ENCODE measurements at regions not wholly inside any gene's neighbourhood (a gene's known extent, or its start where the extent isn't known, plus 50 kb on each side); places are given as distances from the start of the nearest gene placed in this dataset.
A peak's percentile ranks its signal among the peaks of the same experiment; 100 is the strongest.

DNA sequence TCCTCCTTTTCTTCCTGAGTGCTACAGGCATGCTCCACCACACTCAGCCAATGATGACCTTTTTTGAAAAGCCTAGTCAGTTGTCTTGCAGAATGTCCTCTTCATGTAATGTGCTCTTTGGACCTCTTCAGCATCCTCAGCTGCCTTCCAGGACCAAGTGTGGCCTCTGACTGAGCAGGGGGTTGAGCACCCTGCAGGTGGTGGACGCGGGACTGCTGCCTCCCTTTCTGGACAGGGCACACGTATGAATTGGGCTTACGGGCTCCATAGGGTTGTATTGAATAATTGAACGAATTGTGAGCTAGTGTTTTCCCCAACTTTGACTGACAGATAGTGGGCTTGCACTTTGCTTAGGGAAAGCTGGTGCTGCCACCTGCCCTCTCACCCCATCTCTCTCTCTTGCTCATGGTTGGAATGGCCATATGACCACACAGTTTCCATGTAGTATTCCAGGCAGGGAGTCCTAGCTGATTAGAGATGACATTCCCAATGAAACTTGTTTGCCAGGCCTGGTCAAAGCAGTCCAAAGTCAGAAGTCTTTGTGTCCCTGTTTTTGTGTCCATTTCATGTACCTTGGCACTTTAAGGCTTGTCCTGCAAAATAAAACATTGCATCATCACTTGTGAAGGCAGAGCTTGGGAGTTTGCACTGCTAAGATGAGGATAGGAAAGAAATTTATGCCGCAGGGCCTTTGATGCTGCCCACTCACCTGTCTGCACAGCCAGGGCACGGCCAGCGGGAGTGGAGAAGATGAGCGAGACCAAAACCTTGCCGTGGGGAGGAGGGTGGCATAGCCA lies 76.3 kb upstream of the NPAS1 start:
- no peak for ATAC-seq
- H3K27ac Mint-ChIP-seq, result peak overlapping the region; percentile 89
- peaks cover 26% of the 10 kb centered on the region for H3K36me3 Mint-ChIP-seq
- peaks cover 14% of the 10 kb centered on the region for H3K9me3 Mint-ChIP-seq
- CTCF ChIA-PET, result interaction anchor here (0.6 to 2.0 kb wide), 6 partner anchors 17 to 267 kb away, joined by 3 to 9 read pairs (median 4); no protein-coding TSS in a partner anchor
- TF ChIP-seq TCF7 (CRISPR knock-in tag; IDR thresholded peaks at IDR 0.05; ENCODE audit: low read depth) (no peak), GABPB1 (CRISPR knock-in tag; IDR thresholded peaks at IDR 0.05) (peak; percentile 88), ZNF263 (CRISPR knock-in tag; IDR thresholded peaks at IDR 0.05; ENCODE audit: low read depth) (no peak)
- no peak overlapping the region for H3K4me3 Mint-ChIP-seq
- no peak for DNase-seq (ENCODE audit: low spot score)
- peaks cover 20% of the 10 kb centered on the region for H3K4me1 Mint-ChIP-seq
- H3K27me3 Mint-ChIP-seq (ENCODE audit: low read depth), result no peaks in the 10 kb centered on the region
- POLR2A ChIA-PET, result no interaction called here

DNA sequence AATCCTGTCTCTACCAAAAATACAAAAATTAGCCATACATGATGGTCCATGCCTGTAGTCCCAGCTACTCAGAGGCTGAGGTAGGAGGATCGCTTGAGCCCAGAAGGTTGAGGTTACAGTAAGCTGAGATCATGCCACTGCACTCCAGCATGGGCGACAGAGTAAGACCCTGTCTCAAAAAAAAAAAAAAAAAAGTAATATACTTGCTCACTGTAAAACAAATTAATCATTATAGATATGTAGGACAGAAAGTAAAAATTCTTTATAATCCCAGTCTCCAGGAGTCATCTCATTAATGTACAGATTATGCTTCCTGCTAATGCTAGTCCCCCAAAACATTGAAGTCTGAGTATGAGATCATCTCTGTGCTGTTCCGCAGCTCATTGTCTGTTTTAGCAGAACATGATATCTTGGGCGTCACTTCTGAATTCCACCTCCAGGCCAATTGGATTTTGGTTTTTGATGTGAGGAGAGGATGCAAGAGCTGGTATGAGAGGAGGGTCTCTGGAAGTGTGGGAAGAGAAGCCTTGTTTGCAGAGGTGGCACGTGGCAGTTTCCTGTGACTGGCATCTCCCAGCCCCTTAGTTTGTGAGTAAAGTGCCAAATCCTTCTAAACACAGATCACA lies 75.4 kb upstream of the NPAS1 start:
- ChIA-PET POLR2A (interaction anchor here (1.1 to 1.3 kb wide), 2 partner anchors 9 to 48 kb away, joined by 3 to 4 read pairs; no protein-coding TSS in a partner anchor), CTCF (interaction anchor here (0.5 to 1.9 kb wide), 13 partner anchors 16 to 266 kb away, joined by 3 to 9 read pairs (median 4); no protein-coding TSS in a partner anchor)
- peaks cover 16% of the 10 kb centered on the region for H3K9me3 Mint-ChIP-seq
- H3K36me3 Mint-ChIP-seq, result peaks cover 30% of the 10 kb centered on the region
- TF ChIP-seq, protein P1, sequence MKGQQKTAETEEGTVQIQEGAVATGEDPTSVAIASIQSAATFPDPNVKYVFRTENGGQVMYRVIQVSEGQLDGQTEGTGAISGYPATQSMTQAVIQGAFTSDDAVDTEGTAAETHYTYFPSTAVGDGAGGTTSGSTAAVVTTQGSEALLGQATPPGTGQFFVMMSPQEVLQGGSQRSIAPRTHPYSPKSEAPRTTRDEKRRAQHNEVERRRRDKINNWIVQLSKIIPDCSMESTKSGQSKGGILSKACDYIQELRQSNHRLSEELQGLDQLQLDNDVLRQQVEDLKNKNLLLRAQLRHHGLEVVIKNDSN (CRISPR knock-in tag; IDR thresholded peaks at IDR 0.05), result no peak
- TF ChIP-seq TEAD1 (CRISPR knock-in tag; IDR thresholded peaks at IDR 0.05), result no peak
- TF ChIP-seq NR1H2 (CRISPR knock-in tag; IDR thresholded peaks at IDR 0.05), result no peak
- TF ChIP-seq, protein P2, sequence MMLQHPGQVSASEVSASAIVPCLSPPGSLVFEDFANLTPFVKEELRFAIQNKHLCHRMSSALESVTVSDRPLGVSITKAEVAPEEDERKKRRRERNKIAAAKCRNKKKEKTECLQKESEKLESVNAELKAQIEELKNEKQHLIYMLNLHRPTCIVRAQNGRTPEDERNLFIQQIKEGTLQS (CRISPR knock-in tag; conservative IDR thresholded peaks at IDR 0.05), result no peak
- no peak for TF ChIP-seq NR3C1 (CRISPR knock-in tag; conservative IDR thresholded peaks at IDR 0.05; ENCODE audit: low read depth)
- no peak for TF ChIP-seq KAT7 (CRISPR knock-in tag; IDR thresholded peaks at IDR 0.05; ENCODE audit: borderline replicate concordance)
- TF ChIP-seq JAZF1 (CRISPR knock-in tag; IDR thresholded peaks at IDR 0.05), result no peak
- TF ChIP-seq, protein P3, sequence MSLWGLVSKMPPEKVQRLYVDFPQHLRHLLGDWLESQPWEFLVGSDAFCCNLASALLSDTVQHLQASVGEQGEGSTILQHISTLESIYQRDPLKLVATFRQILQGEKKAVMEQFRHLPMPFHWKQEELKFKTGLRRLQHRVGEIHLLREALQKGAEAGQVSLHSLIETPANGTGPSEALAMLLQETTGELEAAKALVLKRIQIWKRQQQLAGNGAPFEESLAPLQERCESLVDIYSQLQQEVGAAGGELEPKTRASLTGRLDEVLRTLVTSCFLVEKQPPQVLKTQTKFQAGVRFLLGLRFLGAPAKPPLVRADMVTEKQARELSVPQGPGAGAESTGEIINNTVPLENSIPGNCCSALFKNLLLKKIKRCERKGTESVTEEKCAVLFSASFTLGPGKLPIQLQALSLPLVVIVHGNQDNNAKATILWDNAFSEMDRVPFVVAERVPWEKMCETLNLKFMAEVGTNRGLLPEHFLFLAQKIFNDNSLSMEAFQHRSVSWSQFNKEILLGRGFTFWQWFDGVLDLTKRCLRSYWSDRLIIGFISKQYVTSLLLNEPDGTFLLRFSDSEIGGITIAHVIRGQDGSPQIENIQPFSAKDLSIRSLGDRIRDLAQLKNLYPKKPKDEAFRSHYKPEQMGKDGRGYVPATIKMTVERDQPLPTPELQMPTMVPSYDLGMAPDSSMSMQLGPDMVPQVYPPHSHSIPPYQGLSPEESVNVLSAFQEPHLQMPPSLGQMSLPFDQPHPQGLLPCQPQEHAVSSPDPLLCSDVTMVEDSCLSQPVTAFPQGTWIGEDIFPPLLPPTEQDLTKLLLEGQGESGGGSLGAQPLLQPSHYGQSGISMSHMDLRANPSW (CRISPR knock-in tag; conservative IDR thresholded peaks at IDR 0.05; ENCODE audit: low read depth), result no peak
- TF ChIP-seq ZNF671 (CRISPR knock-in tag; IDR thresholded peaks at IDR 0.05), result no peak
- no peak for TF ChIP-seq NR2C2 (CRISPR knock-in tag; IDR thresholded peaks at IDR 0.05)
- TF ChIP-seq TP53 (CRISPR knock-in tag; IDR thresholded peaks at IDR 0.05), result no peak
- DNase-seq (ENCODE audit: low spot score) (no peak), ATAC-seq (no peak)
- peak overlapping the region; percentile 93 for H3K27ac Mint-ChIP-seq
- no peaks in the 10 kb centered on the region for H3K27me3 Mint-ChIP-seq (ENCODE audit: low read depth)
- H3K4me3 Mint-ChIP-seq, result no peak overlapping the region
- H3K4me1 Mint-ChIP-seq, result peaks cover 20% of the 10 kb centered on the region

DNA sequence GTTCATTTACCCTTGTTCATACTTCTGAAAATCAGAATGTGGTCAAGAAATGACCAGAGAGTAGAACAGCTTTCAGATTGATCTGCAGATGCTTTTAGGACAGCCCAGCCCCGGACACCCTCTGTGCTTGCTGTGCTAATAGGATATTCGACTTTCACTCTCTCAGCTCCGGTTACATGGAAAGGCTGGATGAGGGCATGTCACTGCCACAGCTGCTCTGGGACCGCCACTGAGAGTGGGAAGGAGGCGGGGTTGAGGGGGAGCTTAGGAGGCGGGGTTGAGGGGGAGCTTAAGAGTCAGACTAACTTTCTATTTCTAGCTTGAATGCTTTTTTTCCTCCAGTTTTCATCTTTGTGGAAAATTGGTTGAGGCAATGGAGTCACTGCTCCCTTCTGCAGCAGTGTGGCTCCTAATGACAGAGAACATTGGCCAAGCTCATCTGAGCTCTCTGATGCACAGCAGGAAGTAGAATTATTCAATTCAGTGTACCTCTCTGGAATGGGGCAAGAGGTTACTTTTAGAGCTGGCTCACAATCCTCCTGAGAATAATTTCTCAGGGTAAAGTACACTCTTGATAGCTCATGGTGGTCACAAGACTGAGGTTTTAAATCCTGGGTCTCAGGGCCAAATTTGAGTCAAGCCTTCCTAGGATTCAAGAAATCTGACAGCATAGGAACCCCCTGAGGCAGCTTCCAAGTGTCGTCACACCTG lies 74.6 kb upstream of the NPAS1 start:
- H3K27me3 Mint-ChIP-seq (ENCODE audit: low read depth), result no peaks in the 10 kb centered on the region
- DNase-seq (ENCODE audit: low spot score) (peak; percentile 54), ATAC-seq (peak; percentile 90)
- peaks cover 20% of the 10 kb centered on the region for H3K4me1 Mint-ChIP-seq
- H3K27ac Mint-ChIP-seq, result peak overlapping the region; percentile 93
- ChIA-PET CTCF (interaction anchor here (0.6 to 1.9 kb wide), 13 partner anchors 17 to 266 kb away, joined by 3 to 9 read pairs (median 4); no protein-coding TSS in a partner anchor), POLR2A (interaction anchor here (0.5 to 1.3 kb wide), 3 partner anchors 8 to 88 kb away, joined by 3 to 6 read pairs (median 4); no protein-coding TSS in a partner anchor)
- peaks cover 35% of the 10 kb centered on the region for H3K36me3 Mint-ChIP-seq
- no peak overlapping the region for H3K4me3 Mint-ChIP-seq
- H3K9me3 Mint-ChIP-seq, result peaks cover 16% of the 10 kb centered on the region
- TF ChIP-seq SMAD3 (CRISPR knock-in tag; IDR thresholded peaks at IDR 0.05; ENCODE audit: borderline replicate concordance) (no peak), SMAD4 (CRISPR knock-in tag; IDR thresholded peaks at IDR 0.05) (no peak), RELA (CRISPR knock-in tag; IDR thresholded peaks at IDR 0.05; ENCODE audit: borderline replicate concordance) (no peak), NFE2L1 (CRISPR knock-in tag; IDR thresholded peaks at IDR 0.05) (no peak), CBFB (CRISPR knock-in tag; IDR thresholded peaks at IDR 0.05; ENCODE audit: low read depth) (no peak), ZNF263 (CRISPR knock-in tag; IDR thresholded peaks at IDR 0.05; ENCODE audit: low read depth) (no peak), ESRRA (CRISPR knock-in tag; IDR thresholded peaks at IDR 0.05; ENCODE audit: borderline replicate concordance) (no peak)
- TF ChIP-seq, protein P4, sequence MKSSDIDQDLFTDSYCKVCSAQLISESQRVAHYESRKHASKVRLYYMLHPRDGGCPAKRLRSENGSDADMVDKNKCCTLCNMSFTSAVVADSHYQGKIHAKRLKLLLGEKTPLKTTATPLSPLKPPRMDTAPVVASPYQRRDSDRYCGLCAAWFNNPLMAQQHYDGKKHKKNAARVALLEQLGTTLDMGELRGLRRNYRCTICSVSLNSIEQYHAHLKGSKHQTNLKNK (CRISPR knock-in tag; IDR thresholded peaks at IDR 0.05), result no peak
- TF ChIP-seq, protein P5, sequence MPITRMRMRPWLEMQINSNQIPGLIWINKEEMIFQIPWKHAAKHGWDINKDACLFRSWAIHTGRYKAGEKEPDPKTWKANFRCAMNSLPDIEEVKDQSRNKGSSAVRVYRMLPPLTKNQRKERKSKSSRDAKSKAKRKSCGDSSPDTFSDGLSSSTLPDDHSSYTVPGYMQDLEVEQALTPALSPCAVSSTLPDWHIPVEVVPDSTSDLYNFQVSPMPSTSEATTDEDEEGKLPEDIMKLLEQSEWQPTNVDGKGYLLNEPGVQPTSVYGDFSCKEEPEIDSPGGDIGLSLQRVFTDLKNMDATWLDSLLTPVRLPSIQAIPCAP (CRISPR knock-in tag; IDR thresholded peaks at IDR 0.05), result no peak
- TF ChIP-seq, protein P6, sequence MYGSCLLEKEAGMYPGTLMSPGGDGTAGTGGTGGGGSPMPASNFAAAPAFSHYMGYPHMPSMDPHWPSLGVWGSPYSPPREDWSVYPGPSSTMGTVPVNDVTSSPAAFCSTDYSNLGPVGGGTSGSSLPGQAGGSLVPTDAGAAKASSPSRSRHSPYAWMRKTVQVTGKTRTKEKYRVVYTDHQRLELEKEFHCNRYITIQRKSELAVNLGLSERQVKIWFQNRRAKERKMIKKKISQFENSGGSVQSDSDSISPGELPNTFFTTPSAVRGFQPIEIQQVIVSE (CRISPR knock-in tag; IDR thresholded peaks at IDR 0.05; ENCODE audit: borderline replicate concordance), result no peak
